GM18508 (cell line): ENCODE measurements at regions not wholly inside any gene's neighbourhood (a gene's known extent, or its start where the extent isn't known, plus 50 kb on each side); places are given as distances from the start of the nearest gene placed in this dataset.
A peak's percentile ranks its signal among the peaks of the same experiment; 100 is the strongest.

Source experiments
- ATAC-seq: cut with Tn5 transposase; IDR thresholded peaks from one replicate; pipeline ENCODE4 v1.9.1; 2021; ENCODE audit warnings: moderate number of reproducible peaks; ENCODE audit not compliant: insufficient read depth, unreplicated experiment

DNA sequence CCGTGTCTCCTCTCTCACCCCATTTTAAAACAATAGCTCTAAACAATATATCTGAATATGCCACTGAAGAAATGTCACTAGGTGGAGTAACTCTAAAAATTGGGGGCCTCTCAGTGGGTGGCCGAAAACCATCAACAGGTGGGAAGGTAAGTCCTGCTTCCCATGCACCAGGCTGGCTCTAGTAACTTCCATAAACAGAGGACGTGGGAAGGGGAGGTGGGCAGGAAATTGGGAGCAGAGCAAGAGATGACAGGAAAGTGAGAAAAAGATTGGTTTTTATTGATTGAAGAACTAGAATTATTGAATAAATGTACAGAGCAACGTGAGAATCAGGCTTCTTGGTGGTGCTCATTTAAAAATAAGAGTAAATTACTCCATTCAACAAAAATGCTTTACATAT lies 170.4 kb downstream of the SOCS6 start:
- no peak for ATAC-seq

DNA sequence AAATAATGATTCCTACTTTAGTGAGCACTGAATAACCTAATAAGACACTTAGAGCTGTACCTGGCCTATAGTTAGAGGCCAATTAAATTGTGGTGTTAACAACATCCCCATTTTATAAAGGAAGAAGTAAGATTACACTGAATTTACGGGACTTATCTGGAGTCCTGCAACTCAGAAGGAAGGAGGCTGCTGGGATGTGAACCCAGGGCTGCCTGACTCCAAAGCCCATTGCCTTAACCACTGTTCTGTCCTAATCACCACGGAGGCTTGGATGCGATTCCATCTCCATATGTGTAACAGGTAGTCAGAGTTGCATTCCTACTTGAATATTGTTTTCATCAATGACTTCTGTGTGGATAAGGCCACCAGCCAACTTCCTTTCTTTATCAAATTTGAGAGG lies 168.9 kb downstream of the SOCS6 start:
- no peak for ATAC-seq

DNA sequence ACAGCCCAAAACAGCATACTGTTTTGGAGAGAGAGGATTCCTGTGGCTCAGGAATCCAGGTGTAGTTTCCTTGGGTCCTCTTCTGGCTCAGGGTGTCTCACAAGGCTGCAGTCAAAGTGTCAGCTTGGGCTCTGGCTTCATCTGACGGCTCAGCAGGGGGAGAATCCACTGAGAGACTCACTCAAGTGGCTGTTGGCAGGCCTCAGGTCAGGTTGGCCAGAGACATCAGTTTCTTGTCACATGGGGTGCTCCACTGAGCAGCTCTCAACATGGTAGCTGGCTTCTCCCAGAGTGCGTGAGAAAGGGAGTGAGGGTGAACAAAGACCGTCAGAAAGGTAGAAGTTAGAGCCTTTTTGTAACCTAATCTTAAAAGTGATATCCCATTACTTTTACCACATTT lies 168.4 kb downstream of the SOCS6 start:
- ATAC-seq, result no peak

DNA sequence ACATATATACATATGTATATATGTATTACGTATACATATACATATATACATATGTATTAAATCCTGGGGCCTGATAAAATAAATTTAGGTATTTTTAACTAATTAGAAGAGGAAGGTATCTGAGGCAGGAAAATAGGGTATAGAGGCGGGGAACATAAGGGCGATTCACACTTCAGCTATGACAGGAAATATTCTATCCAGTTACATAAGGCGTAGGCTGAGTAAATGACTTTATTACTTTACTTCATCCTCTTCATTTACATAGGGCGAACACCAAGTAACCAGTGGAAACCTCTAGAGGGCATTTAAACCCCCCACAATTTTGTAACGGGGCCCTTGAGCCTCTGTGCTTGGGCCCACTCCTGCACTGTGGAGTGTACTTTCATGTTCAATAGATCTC lies 167.5 kb downstream of the SOCS6 start:
- ATAC-seq, result no peak

DNA sequence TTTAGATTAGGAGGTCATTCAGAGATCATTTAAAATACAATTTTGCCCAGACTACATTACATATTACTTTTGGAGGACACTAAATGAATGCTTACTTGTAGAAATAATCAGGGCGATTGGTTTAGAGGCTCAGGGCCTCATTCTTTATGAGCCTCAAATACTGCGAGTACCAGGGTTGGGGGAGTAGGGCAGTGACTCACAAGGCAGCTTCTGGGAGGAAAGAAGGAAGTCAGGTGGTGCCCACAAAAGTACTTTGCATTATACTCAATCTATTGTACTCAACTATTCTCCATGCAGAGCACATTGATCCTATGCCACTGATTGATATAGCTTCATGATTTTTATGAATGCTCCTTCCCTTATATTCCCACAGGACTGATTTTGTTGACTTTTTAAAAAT lies 166.9 kb downstream of the SOCS6 start:
- ATAC-seq, result no peak

DNA sequence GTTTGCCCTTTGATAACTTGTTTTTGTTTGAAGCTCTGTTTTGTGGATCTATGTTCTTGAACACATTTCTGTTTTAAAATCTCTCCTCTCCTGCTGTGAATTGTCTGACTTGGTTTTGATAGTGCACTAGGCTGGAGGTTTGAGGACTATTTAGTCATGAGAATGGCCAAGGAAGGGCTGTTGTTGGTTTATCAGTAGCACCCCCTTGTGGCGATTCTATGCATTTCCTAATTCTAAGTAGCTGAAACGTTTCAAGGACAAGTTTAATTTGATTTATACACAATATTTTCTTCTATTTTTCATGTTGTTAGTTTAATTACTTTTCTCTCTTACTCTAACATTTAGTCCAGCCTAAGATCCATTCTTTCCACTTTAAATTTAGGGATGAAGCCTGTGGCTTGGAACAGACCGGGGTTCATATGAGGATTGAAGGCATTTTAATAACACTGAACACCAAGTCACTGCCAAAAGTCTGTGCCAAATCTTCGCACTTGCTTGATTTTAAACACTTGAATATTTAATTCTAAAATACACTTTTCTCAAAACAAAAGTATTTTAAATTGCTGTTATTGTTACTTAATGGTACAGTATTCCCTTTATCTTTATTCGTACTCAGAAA lies 166.0 kb downstream of the SOCS6 start:
- no peak for ATAC-seq

DNA sequence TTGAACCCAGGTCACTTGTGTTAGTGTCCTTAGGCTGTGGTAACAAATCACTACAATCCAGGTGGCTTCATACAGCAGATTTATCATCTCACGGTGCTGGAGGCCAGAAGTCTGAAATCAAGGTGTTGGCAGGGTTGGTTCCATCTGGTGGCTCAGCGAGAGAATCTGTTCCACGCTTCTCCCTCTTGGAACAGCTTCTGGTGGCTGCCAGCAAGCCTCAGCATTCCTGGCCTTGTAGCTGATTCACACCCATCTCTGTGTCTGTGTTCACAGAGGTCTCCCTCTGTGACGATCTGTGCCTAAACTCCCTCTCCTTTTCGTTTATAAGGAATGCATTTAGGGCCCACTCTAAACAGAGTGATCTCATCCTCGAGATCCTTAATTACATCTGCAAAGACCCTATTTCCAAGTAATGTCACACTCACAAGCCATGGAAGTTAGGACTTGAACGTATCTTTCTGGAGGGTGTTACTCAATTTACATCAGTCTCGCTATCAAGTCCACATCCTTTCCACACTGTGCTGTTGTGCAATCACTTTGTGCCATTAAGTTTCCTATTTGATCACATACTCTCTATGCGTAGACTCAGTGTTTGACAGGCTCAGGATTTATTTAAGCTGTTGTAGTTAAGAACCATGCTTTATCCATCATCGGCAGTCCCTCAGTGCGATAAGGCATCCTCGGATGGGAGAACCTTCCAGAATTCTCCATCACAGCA lies 164.4 kb downstream of the SOCS6 start:
- ATAC-seq, result no peak

DNA sequence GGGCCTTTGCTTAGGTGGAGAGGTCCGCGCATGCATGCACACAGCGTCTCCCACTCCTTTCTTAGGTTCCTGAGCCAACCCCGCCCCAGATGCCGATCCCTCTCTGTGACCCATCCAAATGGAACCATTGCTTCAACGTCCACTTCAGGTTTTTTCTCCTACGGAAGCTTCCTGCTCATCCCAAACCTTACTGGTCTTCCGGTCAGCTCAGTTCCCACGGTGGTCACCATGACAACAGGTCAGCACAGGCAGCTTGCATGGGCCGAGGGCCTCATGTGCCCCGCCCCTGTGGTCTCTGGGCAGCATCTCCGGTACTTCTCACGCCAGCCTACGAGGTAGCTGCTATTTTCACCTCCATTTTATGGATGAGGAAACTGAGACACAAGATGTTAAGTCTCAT lies 163.7 kb downstream of the SOCS6 start:
- ATAC-seq, result no peak

DNA sequence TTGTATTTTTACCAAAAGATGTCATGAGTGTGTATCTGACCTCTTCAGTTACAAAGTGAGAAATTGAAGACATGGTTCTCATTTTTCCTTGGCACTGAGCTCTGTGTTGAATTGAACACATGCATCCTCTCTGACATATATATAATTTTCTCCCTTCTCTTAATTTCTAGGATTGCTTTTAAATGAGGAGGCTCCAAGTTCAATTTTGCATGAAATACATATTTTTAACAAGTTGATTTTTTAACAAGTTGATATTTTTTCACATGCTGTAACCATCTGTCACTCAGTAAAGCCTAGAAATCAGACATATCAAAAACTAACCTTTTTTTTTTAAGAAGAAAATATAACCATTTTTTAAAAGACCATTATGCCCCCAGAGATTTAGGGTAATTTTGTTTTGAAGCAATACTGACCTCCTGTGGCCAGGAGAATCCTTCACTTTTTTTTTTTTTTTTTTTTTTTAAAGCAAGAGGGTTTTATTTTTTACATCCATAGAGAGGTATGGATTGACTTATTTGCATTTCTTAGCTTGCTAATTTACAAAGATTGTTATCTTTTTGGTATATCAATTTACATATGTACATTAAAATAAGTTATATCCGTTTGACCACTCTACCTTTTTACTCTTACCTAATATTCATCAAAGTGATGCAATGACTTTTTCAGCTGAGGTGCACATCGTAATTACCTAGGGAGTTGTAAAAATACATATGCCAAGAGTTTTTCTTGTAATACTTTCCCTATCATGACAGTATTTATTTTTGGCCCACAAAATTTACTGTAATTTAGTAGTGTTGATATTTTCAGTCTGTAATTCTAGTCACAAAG lies 161.8 kb downstream of the SOCS6 start:
- no peak for ATAC-seq

DNA sequence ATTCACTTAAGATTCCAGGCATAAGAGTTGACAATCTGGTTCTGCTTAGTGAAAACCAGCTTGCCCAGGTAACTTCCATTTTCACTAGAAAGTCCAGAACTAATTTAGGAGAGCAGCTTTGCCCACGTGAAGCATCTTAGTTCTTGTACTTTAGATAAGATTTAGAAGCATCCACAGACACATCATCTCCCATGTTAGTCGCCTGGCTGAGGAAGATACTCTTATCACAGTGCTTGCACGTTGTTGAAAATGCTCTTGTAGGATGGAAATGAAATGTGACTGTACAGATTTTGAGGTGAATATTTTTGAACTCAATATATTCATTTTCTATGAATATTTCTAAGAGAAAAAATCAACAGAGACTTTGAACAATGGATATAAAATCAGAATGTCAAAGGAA lies 159.7 kb downstream of the SOCS6 start:
- no peak for ATAC-seq

DNA sequence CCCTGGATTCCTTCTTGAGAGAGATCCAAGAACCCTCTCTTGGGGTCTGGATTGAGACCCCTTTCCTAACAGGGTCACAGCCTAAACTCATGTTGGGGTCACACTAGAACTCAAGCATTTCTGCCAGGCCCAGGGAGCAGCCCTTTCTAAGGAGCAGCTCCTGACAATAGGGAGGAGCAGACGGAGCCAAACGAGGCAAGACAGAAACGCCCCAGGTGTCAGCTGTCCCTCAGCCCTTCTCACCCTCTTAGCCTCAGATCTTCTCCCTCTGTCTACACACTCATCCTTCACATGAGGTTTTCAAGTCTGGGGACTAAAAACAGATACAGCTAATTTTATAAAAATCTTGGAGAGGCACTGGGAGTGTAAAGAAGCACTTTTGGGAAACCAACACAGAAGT lies 157.2 kb downstream of the SOCS6 start:
- no peak for ATAC-seq

DNA sequence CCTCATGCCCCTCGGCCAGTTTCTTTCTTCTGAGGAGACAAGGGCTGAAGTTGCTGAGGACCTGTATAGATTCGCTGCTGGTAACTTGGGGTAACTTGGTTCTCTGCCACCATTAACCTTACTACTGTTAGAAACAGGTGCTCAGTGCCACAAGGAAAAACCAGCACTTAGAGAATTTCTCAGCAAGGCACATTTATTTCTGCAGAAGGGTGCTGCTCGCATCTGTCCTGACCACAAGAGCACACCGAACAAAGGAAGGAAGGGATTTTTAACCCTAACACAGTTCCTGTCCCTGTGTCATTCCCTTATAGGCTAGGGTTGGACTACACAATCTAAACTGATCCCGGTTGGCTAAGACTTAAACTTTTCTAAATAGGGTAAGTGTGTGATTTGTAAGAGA lies 154.1 kb downstream of the SOCS6 start:
- ATAC-seq, result no peak

DNA sequence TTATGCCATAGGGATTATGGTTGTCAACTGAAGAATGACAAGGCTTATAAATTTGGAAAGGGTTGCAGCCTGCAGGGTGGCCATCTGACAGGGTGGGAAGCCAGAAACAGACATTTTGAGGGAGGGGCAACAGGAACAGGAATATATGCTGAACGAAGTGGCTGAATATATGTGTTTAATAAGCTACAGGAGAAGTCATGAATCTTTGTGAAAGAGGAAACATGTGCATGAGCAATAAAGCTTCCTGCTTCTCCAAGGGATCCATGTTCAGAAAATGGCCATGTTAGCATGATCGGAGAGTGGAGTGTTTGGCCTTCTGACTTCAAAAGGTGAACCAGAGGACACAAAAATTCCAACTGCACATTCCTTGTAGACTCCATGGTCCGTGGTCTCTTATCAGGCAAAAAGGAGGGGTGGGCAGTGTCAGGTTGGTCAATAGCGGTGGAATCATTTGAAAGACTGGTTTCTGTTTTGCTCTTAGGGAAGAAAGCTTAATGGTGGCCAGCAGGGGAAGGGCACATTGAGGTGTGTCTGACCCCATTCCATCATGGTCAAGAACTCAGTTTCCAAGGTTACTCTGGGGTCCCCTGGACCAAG lies 144.1 kb downstream of the SOCS6 start:
- no peak for ATAC-seq

DNA sequence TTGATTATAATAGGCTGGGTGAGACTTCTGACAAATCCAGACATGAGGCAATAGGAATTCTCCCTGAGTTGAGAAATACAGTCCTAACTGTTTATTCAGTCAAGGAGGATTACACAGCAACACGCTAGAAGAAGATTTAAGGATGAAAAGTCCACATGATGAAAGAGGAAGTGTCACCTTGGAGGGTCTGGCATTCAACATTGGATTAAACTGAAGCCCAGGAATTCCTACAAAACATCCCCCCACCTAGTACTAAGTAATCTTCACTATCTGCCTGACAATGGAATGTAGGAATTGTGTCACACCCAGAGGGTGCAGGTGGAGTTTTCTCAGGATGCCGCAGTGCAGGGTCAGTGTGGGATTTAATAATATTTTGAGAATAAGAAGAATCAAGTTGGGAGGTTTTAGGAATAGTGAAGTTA lies 142.4 kb downstream of the SOCS6 start:
- no peak for ATAC-seq

DNA sequence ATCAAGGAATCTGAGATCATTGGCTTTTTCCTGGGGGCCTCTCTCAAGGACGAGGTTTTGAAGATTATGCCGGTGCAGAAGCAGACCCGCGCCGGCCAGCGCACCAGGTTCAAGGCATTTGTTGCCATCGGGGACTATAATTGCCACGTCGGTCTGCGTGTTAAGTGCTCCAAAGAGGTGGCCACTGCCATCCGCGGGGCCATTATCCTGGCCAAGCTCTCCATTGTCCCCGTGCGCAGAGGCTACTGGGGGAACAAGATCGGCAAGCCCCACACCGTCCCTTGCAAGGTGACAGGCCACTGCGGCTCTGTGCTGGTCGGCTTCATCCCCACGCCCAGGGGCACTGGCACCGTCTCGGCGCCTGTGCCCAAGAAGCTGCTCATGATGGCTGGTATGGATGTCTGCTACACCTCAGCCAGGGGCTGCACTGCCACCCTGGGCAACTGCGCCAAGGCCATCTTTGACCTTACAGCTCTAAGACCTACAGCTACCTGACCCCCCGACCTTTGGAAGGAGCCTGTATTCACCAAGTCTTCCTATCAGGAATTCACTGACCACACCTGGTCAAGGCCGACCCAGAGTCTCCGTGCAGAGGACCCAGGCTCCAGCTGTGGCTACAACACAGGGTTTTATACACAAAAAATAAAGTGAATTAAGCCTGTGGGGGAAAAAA lies 141.8 kb downstream of the SOCS6 start:
- ATAC-seq, result no peak

DNA sequence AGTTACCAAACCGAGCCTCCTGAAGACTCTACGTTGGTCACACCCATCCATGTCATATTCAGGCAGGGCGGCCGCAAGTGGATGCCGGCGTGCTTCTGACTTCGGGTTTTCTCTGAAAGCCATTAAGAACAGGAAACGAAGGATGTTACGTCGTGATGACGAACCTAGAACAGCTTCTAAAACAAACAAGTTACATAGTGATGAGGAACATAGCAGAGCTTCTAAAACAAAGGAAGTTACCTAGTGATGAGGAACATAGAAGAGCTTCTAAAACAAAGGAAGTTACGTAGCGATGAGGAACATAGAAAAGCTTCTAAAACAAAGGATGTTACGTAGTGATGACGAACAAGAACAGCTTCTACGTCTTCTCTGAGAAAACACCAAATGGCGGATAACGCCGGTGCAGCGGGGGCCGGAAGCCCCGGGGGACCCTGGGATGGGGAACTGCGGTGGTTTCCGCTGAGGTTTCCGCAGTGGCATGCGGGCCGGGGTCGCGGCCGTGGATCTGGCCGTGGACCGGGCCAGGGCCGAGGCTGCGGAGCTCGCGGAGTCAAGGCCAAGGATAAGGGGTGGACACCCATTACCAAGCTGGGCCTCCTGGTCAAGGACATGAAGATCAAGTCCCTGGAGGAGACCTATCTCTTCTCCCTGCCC lies 141.1 kb downstream of the SOCS6 start:
- no peak for ATAC-seq

DNA sequence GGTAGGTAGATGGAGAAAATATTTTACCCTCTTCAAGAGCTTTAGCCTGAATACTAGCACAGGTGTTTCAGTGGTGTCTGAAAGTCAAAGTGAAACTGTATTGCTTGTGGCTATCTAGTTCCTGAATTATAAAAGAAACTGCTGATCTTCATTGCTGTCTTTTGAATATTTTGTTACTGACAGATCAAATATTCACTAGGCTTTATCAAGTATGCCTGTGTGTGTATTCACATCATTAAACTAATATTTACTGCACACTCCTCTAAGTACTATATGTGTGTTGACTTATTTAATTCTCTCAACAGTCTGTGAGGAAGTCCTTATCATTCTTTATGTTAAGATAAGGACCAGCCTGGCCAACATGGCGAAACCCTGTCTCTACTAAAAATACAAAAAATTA lies 139.6 kb downstream of the SOCS6 start:
- peak; percentile 100 for ATAC-seq

DNA sequence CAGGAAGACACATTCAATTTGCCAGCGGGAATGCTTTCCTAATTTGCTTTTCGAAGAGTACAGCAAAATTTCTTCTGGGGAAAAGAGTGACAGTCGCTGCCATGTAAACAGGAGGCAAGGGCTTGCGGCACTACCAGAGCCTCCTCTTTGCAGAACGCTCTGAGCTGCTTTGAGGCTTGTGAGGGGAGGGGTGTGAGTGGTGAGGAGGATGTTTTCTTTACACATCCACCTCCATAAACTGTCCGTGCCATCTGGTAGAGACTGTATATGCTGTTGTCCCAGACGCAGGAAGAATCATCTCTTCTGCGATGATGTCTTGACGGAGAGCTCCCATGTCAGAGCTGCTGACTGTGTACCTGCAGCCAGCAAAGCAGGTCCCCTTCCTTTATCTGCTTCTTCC lies 138.0 kb downstream of the SOCS6 start:
- ATAC-seq, result no peak

DNA sequence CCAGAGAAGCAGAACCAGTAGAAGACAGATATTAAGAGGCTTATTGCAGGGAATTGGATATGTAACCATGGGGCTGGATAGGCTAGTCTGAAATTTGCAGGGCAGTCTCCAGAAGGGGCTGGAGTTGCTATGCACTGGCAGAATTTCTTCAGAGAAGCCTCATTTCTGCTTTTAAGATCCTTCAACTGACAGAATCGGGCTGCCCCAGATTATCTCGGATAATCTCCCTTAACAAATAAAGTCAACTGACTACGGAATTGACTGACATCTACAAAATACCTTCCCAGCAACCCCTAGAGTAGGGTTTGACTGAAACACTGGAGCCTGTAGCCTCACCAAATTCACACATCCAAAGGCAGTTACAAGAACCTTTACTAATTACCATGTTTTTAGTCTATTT lies 136.4 kb downstream of the SOCS6 start:
- no peak for ATAC-seq

DNA sequence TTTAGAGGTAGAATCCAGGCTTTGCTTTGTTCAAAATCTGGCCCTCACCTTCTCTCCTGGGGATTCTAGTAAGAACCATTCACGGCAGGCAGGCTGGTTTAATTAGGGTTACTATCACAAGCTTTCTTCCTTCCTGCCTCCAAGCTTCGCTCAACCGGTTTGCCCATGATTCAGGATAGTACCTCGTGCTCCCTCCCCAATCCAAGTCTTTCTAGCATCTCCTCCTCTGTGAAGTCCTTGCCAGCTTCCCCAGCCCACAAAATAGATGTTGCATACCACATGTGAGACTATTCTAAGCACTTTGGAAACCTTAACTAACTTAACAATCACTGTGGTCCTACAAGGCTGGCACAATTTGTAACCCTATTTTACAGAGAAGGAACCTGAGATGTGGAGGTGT lies 135.1 kb downstream of the SOCS6 start:
- ATAC-seq, result no peak
